Hepatocyte (in vitro differentiated cells): ENCODE measurements at regions not wholly inside any gene's neighbourhood (a gene's known extent, or its start where the extent isn't known, plus 50 kb on each side); places are given as distances from the start of the nearest gene placed in this dataset. TPM values are rescaled to one million over a fixed set of nuclear protein-coding genes. Genes with fewer than 3 reads are reported as not detected.
"Not testable (repeated sequence)": the region's sequence is repeated elsewhere in the genome, so short reads cannot be mapped to it uniquely, and the experiment has no call there.

Experiments used
- DNase-seq: peaks from one replicate; pipeline ENCODE4 v3.0.0-alpha.2; 2016; ENCODE audit warnings: low spot score
- H2AFZ ChIP-seq: fragments of 200-600 bp; sonication (generic); 2 replicates; pipeline ENCODE4 v1.6.0; 2016; ENCODE audit warnings: antibody characterized with exemption, mild to moderate bottlenecking
- H3K27ac ChIP-seq: fragments of 200-600 bp; sonication (generic); 2 replicates; pipeline ENCODE4 v1.5.1; 2016; ENCODE audit warnings: mild to moderate bottlenecking
- H3K27me3 ChIP-seq: fragments of 200-600 bp; sonication (generic); 2 replicates; pipeline ENCODE4 v1.6.1; 2016
- H3K36me3 ChIP-seq: fragments of 200-600 bp; sonication (generic); replicated peaks from 2 replicates; pipeline ENCODE4 v1.5.1; 2016; ENCODE audit warnings: low read depth; ENCODE audit not compliant: insufficient read depth
- H3K4me1 ChIP-seq: fragments of 200-600 bp; sonication (generic); 2 replicates; pipeline ENCODE4 v1.5.1; 2016; ENCODE audit warnings: mild to moderate bottlenecking, moderate library complexity; ENCODE audit not compliant: insufficient read depth
- H3K4me2 ChIP-seq: fragments of 200-600 bp; sonication (generic); 2 replicates; pipeline ENCODE4 v1.6.0; 2016
- H3K4me3 ChIP-seq: fragments of 200-600 bp; sonication (generic); 2 replicates; pipeline ENCODE4 v1.5.1; 2016; ENCODE audit warnings: mild to moderate bottlenecking
- H3K79me2 ChIP-seq: fragments of 200-600 bp; sonication (generic); 2 replicates; pipeline ENCODE4 v1.6.0; 2017; ENCODE audit warnings: mild to moderate bottlenecking
- H3K9me2 ChIP-seq: fragments of 200-600 bp; sonication (generic); replicated peaks from 2 replicates; pipeline ENCODE4 v1.6.0; 2017; ENCODE audit warnings: mild to moderate bottlenecking; ENCODE audit not compliant: insufficient read depth
- H3K9me3 ChIP-seq: fragments of 200-600 bp; sonication (generic); 2 replicates; pipeline ENCODE4 v1.5.1; 2016; ENCODE audit warnings: low read depth, mild to moderate bottlenecking
- H4K20me1 ChIP-seq: fragments of 200-600 bp; sonication (generic); 2 replicates; pipeline ENCODE4 v1.6.0; 2016; ENCODE audit warnings: mild to moderate bottlenecking; ENCODE audit not compliant: insufficient read depth, poor library complexity, severe bottlenecking
- WGBS: methylation state at CpG from one replicate; pipeline ENCODE4 v1.1.6; 2016; ENCODE audit warnings: low lambda C conversion rate; ENCODE audit errors: missing lambda C conversion rate; 5-methylcytosine and 5-hydroxymethylcytosine counted together
- small RNA-seq: library from RNA; depleted of rRNA; stranded (forward); fragments of <200 nt; gene quantifications from one replicate; pipeline ENCODE3, GENCODE V24; 2014

DNA sequence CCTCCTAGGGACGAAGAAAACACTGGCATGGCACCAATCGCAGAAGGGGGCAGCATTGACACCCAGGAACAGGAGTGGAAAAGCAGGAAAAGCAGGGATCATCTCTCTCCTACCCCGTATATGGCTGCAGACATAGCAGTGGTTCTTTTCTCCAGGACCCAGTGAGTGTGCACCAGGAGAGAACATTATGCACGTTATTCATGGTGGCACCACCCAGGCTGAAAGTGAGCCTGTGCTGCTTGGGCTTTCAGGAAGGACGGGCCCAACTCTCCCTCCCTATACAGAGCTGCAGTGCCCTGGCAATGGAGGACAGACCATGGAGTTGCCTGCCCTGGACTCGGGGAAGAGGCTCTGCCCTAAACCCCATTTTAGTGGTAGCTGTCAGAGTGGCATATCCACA is 69.0 kb upstream of the FCGR1A start:
- H3K36me3 ChIP-seq, H3K9me2 ChIP-seq, H3K27ac ChIP-seq, H3K4me3 ChIP-seq, DNase-seq, H3K27me3 ChIP-seq, H3K4me1 ChIP-seq, H3K79me2 ChIP-seq, H3K9me3 ChIP-seq, H2AFZ ChIP-seq, H4K20me1 ChIP-seq: not testable (repeated sequence)
- peak overlapping the region; percentile 46 for H3K4me2 ChIP-seq
- 45% methylated on average over 6 of the region's 6 CpGs for WGBS

DNA sequence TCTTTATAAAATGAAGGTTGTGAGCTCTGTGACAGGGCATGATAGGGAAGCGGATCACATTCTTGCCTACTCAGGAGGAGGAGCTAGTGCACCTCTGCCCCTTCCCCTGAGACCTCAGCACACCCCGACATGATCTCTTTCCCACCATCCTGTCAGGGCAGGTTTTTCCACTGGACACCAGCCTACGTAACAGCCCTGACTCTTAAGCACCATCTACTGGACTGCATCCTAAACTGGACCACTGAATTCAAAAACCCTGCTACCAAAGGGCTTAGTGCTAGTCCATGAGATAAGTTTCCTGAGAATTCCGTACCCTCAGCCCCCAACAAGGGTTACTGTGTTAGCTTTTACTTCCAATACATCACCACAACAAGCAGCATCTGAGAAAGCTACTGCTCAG is 68.5 kb upstream of the FCGR1A start:
- H2AFZ ChIP-seq, H3K4me3 ChIP-seq, H3K79me2 ChIP-seq, H3K9me3 ChIP-seq, H3K4me1 ChIP-seq, H3K27me3 ChIP-seq, H3K9me2 ChIP-seq, H3K27ac ChIP-seq, DNase-seq, H3K36me3 ChIP-seq, H3K4me2 ChIP-seq, H4K20me1 ChIP-seq: not testable (repeated sequence)
- WGBS, result 38% methylated on average over 1 of the region's 4 CpGs

DNA sequence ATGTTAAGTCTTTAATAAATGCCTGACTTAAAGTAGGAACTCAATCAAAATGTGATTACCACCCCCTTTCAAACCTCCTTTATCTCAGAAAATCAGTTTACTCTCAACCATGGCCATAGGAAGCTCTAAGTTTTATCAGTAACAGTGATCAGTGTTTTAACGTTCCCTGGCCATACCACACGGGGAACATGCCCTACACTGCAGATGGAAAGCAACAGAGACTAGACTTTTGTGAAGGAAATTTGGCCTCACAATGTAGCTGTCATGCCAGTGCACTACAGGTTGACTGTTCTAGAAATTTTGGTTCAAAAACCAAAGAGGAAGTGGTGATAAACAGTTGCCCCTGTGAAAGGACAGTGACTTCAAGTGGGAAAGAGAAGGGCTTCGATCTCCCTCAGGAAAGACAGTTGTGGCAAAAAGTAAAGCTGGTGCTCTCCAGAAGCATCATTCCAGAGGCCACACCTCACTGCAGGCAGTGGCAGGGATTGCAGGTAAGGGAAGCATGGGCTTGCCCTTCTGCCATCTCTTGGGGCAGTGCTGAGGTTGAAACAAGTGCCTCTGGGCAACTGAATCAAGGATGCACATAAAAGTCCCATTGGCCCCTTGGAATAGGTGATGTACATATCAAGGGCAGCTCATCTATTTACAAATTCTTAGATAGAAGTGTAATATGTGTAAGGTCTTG is 57.7 kb upstream of the FCGR1A start:
- H3K36me3 ChIP-seq, H3K9me2 ChIP-seq, H3K79me2 ChIP-seq, H3K27me3 ChIP-seq, H4K20me1 ChIP-seq, H2AFZ ChIP-seq, DNase-seq, H3K4me3 ChIP-seq, H3K27ac ChIP-seq, H3K4me1 ChIP-seq, H3K9me3 ChIP-seq, H3K4me2 ChIP-seq: not testable (repeated sequence)
- WGBS, result no CpG with 5 or more reads among the region's 3 CpGs

DNA sequence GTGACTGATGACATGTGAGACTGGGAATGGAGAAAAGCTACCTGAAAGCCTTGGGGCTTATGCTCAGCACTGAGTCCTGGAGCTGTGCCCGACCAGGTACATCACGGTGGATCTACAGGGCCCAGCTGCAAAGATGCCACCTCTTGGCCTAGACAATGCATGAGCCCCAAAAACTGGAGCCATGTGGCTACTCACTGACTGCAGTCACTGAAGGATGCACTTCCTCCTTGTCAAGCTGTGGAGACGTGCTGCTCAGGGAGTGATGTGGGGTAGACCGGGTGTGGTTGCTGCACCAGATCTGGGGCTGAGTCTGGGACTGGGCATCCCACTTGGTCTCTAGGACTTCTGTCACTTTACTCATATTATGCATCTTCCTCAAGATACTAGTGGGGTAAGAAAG is 55.8 kb upstream of the FCGR1A start:
- H3K27me3 ChIP-seq, H3K4me2 ChIP-seq, H4K20me1 ChIP-seq, H2AFZ ChIP-seq, H3K9me2 ChIP-seq, H3K4me1 ChIP-seq, H3K36me3 ChIP-seq, H3K79me2 ChIP-seq, H3K27ac ChIP-seq, DNase-seq, H3K9me3 ChIP-seq, H3K4me3 ChIP-seq: not testable (repeated sequence)
- WGBS, result 90% methylated on average over 4 of the region's 4 CpGs

DNA sequence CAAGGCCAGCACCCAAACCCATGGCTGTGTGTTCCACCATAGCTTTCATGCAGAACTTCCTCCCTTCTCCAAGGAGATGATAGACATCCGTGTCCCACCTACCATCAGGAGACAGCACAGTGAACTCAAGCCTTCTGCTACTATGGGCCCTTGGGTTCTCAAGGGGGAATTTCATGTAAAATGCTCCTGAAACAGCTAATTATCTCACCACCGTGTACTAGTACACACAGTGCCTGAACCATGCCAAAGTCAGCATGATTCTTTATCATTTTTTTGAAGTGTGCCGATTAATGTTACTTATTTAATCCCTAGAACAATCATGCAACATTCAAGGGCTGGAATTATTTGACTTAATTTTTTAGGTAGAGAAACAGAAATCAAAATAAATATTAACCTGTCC is 53.9 kb upstream of the FCGR1A start:
- not testable (repeated sequence) for H3K4me2 ChIP-seq, H3K4me3 ChIP-seq, H3K9me3 ChIP-seq, H3K4me1 ChIP-seq, H2AFZ ChIP-seq, H3K27me3 ChIP-seq, H3K36me3 ChIP-seq, H3K79me2 ChIP-seq, DNase-seq, H3K9me2 ChIP-seq, H4K20me1 ChIP-seq, H3K27ac ChIP-seq
- whole genome bisulfite sequencing, result no CpG with 5 or more reads among the region's 3 CpGs

Small RNAs in the stretch of these regions (small RNA-seq; reads per million reads assigned to genes)
- 1.3 reads per million, percentile 79 among the genes with 10 or more reads in this experiment for gene RF00003
- not detected for gene RNU1-68P
